ENCODE measurements at regions not wholly inside any gene's neighbourhood (a gene's known extent, or its start where the extent isn't known, plus 50 kb on each side); places are given as distances from the start of the nearest gene placed in this dataset.

DNA sequence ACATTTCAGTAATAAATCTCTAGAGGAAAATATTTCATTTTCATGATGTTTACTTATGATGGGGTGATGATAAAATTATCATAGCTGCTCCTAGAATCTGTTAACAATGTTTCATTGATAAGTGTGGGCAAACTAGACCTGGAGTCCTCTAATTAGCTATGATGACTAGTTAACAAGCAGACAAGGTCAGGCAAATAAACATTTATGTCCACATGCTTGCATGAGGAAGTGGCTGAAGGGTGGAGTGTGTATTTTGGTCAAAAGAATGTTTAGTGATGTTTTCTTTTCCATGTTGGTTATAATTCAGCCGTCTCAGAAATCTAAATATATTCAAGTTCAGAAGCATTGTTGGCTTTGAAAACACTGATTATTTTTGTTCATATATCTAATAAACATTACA, 99.9 kb upstream of the FN1 start:
- TF ChIP-seq, protein P1, sequence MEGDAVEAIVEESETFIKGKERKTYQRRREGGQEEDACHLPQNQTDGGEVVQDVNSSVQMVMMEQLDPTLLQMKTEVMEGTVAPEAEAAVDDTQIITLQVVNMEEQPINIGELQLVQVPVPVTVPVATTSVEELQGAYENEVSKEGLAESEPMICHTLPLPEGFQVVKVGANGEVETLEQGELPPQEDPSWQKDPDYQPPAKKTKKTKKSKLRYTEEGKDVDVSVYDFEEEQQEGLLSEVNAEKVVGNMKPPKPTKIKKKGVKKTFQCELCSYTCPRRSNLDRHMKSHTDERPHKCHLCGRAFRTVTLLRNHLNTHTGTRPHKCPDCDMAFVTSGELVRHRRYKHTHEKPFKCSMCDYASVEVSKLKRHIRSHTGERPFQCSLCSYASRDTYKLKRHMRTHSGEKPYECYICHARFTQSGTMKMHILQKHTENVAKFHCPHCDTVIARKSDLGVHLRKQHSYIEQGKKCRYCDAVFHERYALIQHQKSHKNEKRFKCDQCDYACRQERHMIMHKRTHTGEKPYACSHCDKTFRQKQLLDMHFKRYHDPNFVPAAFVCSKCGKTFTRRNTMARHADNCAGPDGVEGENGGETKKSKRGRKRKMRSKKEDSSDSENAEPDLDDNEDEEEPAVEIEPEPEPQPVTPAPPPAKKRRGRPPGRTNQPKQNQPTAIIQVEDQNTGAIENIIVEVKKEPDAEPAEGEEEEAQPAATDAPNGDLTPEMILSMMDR (IDR thresholded peaks at IDR 0.05) = no peak
- no peak for TF ChIP-seq POLR2A (IDR thresholded peaks at IDR 0.05)
